NCI-H1930 (cell line): ENCODE measurements at regions not wholly inside any gene's neighbourhood (a gene's known extent, or its start where the extent isn't known, plus 50 kb on each side); places are given as distances from the start of the nearest gene placed in this dataset.
"Not testable (repeated sequence)": the region's sequence is repeated elsewhere in the genome, so short reads cannot be mapped to it uniquely, and the experiment has no call there.

Source experiments
- DNase-seq, 2 experiments: peaks; one replicate each; lab custom pipeline; 2025; lab: John Stamatoyannopoulos, UW

GRCh38 chr9:27673641-27674040 is 100.4 kb upstream of the C9orf72 start:
- no peak for DNase-seq

- DNase-seq, result no peak
Measured at GRCh38 chr9:27675354-27675753, 102.1 kb upstream of the C9orf72 start.

- no peak for DNase-seq
Measured at GRCh38 chr9:27676827-27677226, 103.5 kb upstream of the C9orf72 start.

- no peak for DNase-seq
Measured at GRCh38 chr9:27679338-27679737, 106.1 kb upstream of the C9orf72 start.

GRCh38 chr9:27683181-27683580 is 109.9 kb upstream of the C9orf72 start:
- DNase-seq, result no peak

GRCh38 chr9:27688954-27689353 is 115.7 kb upstream of the C9orf72 start:
- no peak for DNase-seq

GRCh38 chr9:27690816-27691215 is 117.5 kb upstream of the C9orf72 start:
- DNase-seq, result not testable (repeated sequence)

- DNase-seq, result no peak
Measured at GRCh38 chr9:27699621-27700020, 126.3 kb upstream of the C9orf72 start.

GRCh38 chr9:27701016-27701415 is 127.7 kb upstream of the C9orf72 start:
- DNase-seq, result no peak

- DNase-seq, result no peak
Measured at GRCh38 chr9:27701587-27701986, 128.3 kb upstream of the C9orf72 start.

- no peak for DNase-seq
Measured at GRCh38 chr9:27703216-27703980, 130.1 kb upstream of the C9orf72 start.

- DNase-seq, result no peak
Measured at GRCh38 chr9:27711241-27711640, 138.0 kb upstream of the C9orf72 start.

GRCh38 chr9:27712806-27713205 is 139.5 kb upstream of the C9orf72 start:
- no peak for DNase-seq

GRCh38 chr9:27714388-27714787 is 141.1 kb upstream of the C9orf72 start:
- DNase-seq, result no peak

GRCh38 chr9:27715651-27716050 is 142.4 kb upstream of the C9orf72 start:
- no peak for DNase-seq

- DNase-seq, result no peak
Measured at GRCh38 chr9:27717991-27718390, 144.7 kb upstream of the C9orf72 start.

- DNase-seq, result no peak
Measured at GRCh38 chr9:27719711-27720110, 146.4 kb upstream of the C9orf72 start.

- DNase-seq, result no peak
Measured at GRCh38 chr9:27722866-27723265, 149.6 kb upstream of the C9orf72 start.

GRCh38 chr9:27726244-27727081 is 153.2 kb upstream of the C9orf72 start:
- DNase-seq, result peak; percentile 53 to 70

- no peak for DNase-seq
Measured at GRCh38 chr9:27732494-27732893, 159.2 kb upstream of the C9orf72 start.

GRCh38 chr9:27743490-27743889 is 170.2 kb upstream of the C9orf72 start:
- no peak for DNase-seq

- no peak for DNase-seq
Measured at GRCh38 chr9:27747450-27747849, 174.2 kb upstream of the C9orf72 start.

GRCh38 chr9:27749838-27750237 is 176.6 kb upstream of the C9orf72 start:
- DNase-seq, result no peak
